A673 (cell line): ENCODE measurements at regions not wholly inside any gene's neighbourhood (a gene's known extent, or its start where the extent isn't known, plus 50 kb on each side); places are given as distances from the start of the nearest gene placed in this dataset.

Experiments
- CTCF ChIP-seq: fragments of 300-800, 200-600 bp; sonication (generic); conservative IDR thresholded peaks from 2 replicates; pipeline ENCODE4 v1.5.1; 2017; ENCODE audit warnings: low read depth, mild to moderate bottlenecking, antibody characterized with exemption, low read length, moderate library complexity, mixed read lengths
- EZH2 ChIP-seq: fragments of 200-600 bp; sonication (generic); IDR thresholded peaks from 2 replicates; pipeline ENCODE4 v1.6.1; 2017; ENCODE audit warnings: borderline replicate concordance, low read depth, mild to moderate bottlenecking, mixed read lengths, antibody characterized with exemption, low read length; ENCODE audit not compliant: poor library complexity, severe bottlenecking

GRCh38 chr1:204014336-204014735 is 58.6 kb upstream of the SOX13 start:
- no peak for TF ChIP-seq CTCF
- no peak for TF ChIP-seq EZH2
